Gastrocnemius medialis (tissue), 4 donors: ENCODE measurements at regions not wholly inside any gene's neighbourhood (a gene's known extent, or its start where the extent isn't known, plus 50 kb on each side); places are given as distances from the start of the nearest gene placed in this dataset.

Source experiments
- ATAC-seq, 2 donors: fragments of 150-250 bp; one replicate each; pipeline ENCODE4 v1.9.1; 2016
- DNase-seq, 2 donors: peaks; one replicate each; pipeline ENCODE4 v3.0.0-alpha.2; 2019
- H3K27ac ChIP-seq, 4 donors: fragments of 200-600 bp; sonication (generic); 1 replicate in 1 of 4; 2 replicates in 3 of 4; pipeline ENCODE4 v1.5.1; 2016 to 2018; ENCODE audit warnings: mild to moderate bottlenecking in 2 of 4, moderate library complexity in 1 of 4
- H3K27me3 ChIP-seq, 3 donors: fragments of 200-600 bp; sonication (generic) in 2 of 3; 1 replicate in 1 of 3; 2 replicates in 2 of 3; pipeline versions ENCODE4 v1.5.1 to v1.6.0; 2016 to 2019; ENCODE audit warnings: mild to moderate bottlenecking in 1 of 3, moderate library complexity in 1 of 3
- H3K36me3 ChIP-seq, 2 donors: fragments of 200-600 bp; sonication (generic) in 1 of 2; one replicate each; pipeline ENCODE4 v1.5.1; 2017 to 2018
- H3K4me1 ChIP-seq, 2 donors: fragments of 200-600 bp; sonication (generic) in 1 of 2; one replicate each; pipeline ENCODE4 v1.5.1; 2016 to 2017; ENCODE audit warnings: mild to moderate bottlenecking in 2 of 2
- H3K4me3 ChIP-seq, 4 donors: fragments of 200-600 bp; sonication (generic) in 3 of 4; 1 replicate in 1 of 4; 2 replicates in 3 of 4; pipeline ENCODE4 v1.5.1; 2016 to 2019; ENCODE audit warnings: mild to moderate bottlenecking in 2 of 4
- H3K9me3 ChIP-seq, 3 donors: fragments of 200-600 bp; sonication (generic) in 2 of 3; 1 replicate in 1 of 3; 2 replicates in 2 of 3; pipeline ENCODE4 v1.5.1; 2016 to 2019
- CTCF ChIP-seq, 5 experiments: fragments of 450-650 bp in 3 of 5; fragments of 200-600 bp in 2 of 5; sonication (generic) in 2 of 5; IDR thresholded peaks in 4 of 5; conservative IDR thresholded peaks in 1 of 5; 1 replicate in 4 of 5; 2 replicates in 1 of 5; pipeline ENCODE4 v1.5.1; 2016 to 2019; ENCODE audit warnings: antibody characterized with exemption in 5 of 5, mild to moderate bottlenecking in 3 of 5, moderate library complexity in 3 of 5
- POLR2A ChIP-seq, 2 donors: fragments of 450-650 bp; IDR thresholded peaks; one replicate each; pipeline ENCODE4 v1.6.1; 2017; ENCODE audit warnings: antibody characterized with exemption in 2 of 2, mild to moderate bottlenecking in 2 of 2, moderate library complexity in 2 of 2
- in situ Hi-C, 4 donors: fragments of 200-750 bp; cut with MboI; loops; one replicate each; pipeline versions ENCODE4 v1.15.0 to v1.8.0; 2017; ENCODE audit warnings: low sequenced_read_pairs in 4 of 4
- intact Hi-C: fragments of 100-400 bp; cut with DNase I; formaldehyde crosslinking; loops from one replicate; pipeline ENCODE4 v1.15.1; 2023; ENCODE audit warnings: low total_unique reads

GRCh38 chr20:40205971-40206370 is 483.1 kb downstream of the MAFB start:
- Histone ChIP-seq H3K27ac (no peak overlapping the region), H3K4me3 (no peak overlapping the region), H3K27me3 (no peaks in the 10 kb centered on the region), H3K36me3 (no peaks in the 10 kb centered on the region), H3K4me1 (no peaks in the 10 kb centered on the region), H3K9me3 (peaks cover 0 to 5% (median 0%) of the 10 kb centered on the region in 3 donors)
- TF ChIP-seq CTCF (IDR thresholded peaks at IDR 0.05 in 4 of 5, conservative IDR thresholded peaks at IDR 0.05 in 1 of 5) (no peak), POLR2A (IDR thresholded peaks at IDR 0.05) (no peak)
- DNase-seq (no peak), ATAC-seq (no peak)
- in situ Hi-C loops (no loop called here), intact Hi-C loops (no loop called here)

- in situ Hi-C loops, result no loop called here
- Histone ChIP-seq H3K4me3 (no peak overlapping the region), H3K36me3 (no peaks in the 10 kb centered on the region), H3K9me3 (peaks cover 0 to 1% (median 0%) of the 10 kb centered on the region in 3 donors), H3K27ac (no peak overlapping the region), H3K4me1 (no peaks in the 10 kb centered on the region), H3K27me3 (no peaks in the 10 kb centered on the region)
- ATAC-seq (no peak), DNase-seq (no peak)
- intact Hi-C loops, result no loop called here
- TF ChIP-seq CTCF (IDR thresholded peaks at IDR 0.05 in 4 of 5, conservative IDR thresholded peaks at IDR 0.05 in 1 of 5) (no peak), POLR2A (IDR thresholded peaks at IDR 0.05) (no peak)
These were observed 486.0 kb downstream of the MAFB start for GRCh38 chr20:40203032-40203431.

DNA sequence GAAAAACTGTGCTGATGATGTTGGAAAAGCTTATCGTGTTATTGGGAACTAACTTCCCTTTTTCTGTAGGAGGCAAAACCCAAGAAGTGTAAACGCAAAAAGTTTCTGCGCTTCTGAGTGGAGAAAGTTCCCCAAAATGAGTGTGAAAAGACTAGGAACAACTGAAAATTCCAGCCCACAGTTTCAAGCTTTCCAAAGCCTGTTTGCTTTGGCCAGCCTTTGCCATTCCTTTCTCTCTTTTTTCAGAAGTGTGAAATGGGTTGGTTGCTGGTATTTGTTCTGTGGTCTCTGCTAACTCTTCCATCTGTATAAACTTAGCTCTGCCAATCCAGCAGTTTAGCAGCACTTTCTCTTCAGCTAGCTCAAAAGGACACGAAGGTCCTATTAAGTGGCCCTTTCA is 491.3 kb downstream of the MAFB start:
- Histone ChIP-seq H3K4me3 (no peak overlapping the region), H3K9me3 (no peaks in the 10 kb centered on the region), H3K36me3 (no peaks in the 10 kb centered on the region), H3K4me1 (no peaks in the 10 kb centered on the region), H3K27me3 (no peaks in the 10 kb centered on the region), H3K27ac (no peak overlapping the region)
- DNase-seq (no peak), ATAC-seq (no peak)
- in situ Hi-C loops, result no loop called here
- TF ChIP-seq POLR2A (IDR thresholded peaks at IDR 0.05) (no peak), CTCF (IDR thresholded peaks at IDR 0.05 in 4 of 5, conservative IDR thresholded peaks at IDR 0.05 in 1 of 5) (no peak)
- intact Hi-C loops, result no loop called here

- Histone ChIP-seq H3K27me3 (no peaks in the 10 kb centered on the region), H3K27ac (no peak overlapping the region), H3K9me3 (no peaks in the 10 kb centered on the region), H3K36me3 (no peaks in the 10 kb centered on the region), H3K4me1 (no peaks in the 10 kb centered on the region), H3K4me3 (no peak overlapping the region)
- in situ Hi-C loops (no loop called here), intact Hi-C loops (no loop called here)
- TF ChIP-seq POLR2A (IDR thresholded peaks at IDR 0.05) (no peak), CTCF (IDR thresholded peaks at IDR 0.05 in 4 of 5, conservative IDR thresholded peaks at IDR 0.05 in 1 of 5) (no peak)
- DNase-seq (no peak), ATAC-seq (no peak)
These were observed 492.1 kb downstream of the MAFB start for GRCh38 chr20:40196846-40197436.

GRCh38 chr20:40195742-40196141 is 493.3 kb downstream of the MAFB start:
- intact Hi-C loops (no loop called here), in situ Hi-C loops (no loop called here)
- ATAC-seq (no peak), DNase-seq (no peak)
- H3K36me3 ChIP-seq, result no peaks in the 10 kb centered on the region
- no peaks in the 10 kb centered on the region for H3K9me3 ChIP-seq
- H3K4me1 ChIP-seq, result no peaks in the 10 kb centered on the region
- no peak overlapping the region for H3K4me3 ChIP-seq
- no peaks in the 10 kb centered on the region for H3K27me3 ChIP-seq
- TF ChIP-seq CTCF (IDR thresholded peaks at IDR 0.05 in 4 of 5, conservative IDR thresholded peaks at IDR 0.05 in 1 of 5) (no peak), POLR2A (IDR thresholded peaks at IDR 0.05) (no peak)
- H3K27ac ChIP-seq, result no peak overlapping the region
